ENCODE measurements at regions not wholly inside any gene's neighbourhood (a gene's known extent, or its start where the extent isn't known, plus 50 kb on each side); places are given as distances from the start of the nearest gene placed in this dataset.

DNA sequence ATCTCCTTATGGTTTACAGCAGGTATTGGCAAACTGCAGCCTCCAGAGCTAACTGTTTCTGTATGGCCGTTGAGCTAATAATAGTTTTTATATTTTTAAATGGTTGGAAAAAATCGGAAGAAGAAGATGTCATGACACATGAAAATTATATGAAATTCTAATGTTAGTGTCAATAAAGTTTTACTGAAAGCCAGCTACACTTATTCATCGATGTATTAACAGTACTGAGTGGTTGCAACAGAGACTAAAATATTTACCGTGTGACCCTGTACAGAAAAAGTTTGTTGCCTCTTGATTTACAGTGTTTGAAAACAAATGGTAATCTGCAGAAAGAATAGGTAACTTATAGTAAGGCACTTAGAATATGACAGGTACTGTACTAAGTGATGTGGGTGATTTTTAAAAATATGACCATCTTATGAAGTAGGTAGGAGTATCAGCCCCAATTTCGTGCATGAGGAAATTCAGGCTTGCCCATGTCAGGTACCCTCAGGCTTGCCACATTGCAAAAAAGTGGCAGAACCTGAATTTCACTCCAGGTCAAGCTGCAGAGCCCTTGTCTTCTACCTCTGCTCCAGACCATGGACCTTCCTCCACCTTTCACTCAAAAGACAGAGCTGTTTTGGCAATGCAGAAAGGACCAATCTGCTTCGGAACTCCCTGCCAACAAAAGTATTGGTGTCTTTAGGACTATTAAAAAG lies 311.9 kb upstream of the RUNX1 start:
- Histone ChIP-seq H3K4me2 (ENCODE audit: insufficient read depth, low read length) (no peak overlapping the region), H2AFZ (ENCODE audit: low read depth, low read length) (no peak overlapping the region), H3K27me3 (ENCODE audit: control insufficient read depth in 2 of 2, insufficient read depth in 2 of 2, low read length in 2 of 2) (no peaks in the 10 kb centered on the region), H3K9ac (replicated peaks; ENCODE audit: extremely low read depth, insufficient read depth, low read length) (no peak overlapping the region), H3K79me2 (ENCODE audit: control insufficient read depth, insufficient read depth, low read length) (no peaks in the 10 kb centered on the region), H3K4me1 (ENCODE audit: control insufficient read depth, extremely low read depth, insufficient read depth, low read length) (no peaks in the 10 kb centered on the region), H3K27ac (ENCODE audit: insufficient read depth, low read depth, low read length) (no peak overlapping the region), H3K9me1 (replicated peaks; ENCODE audit: control insufficient read depth, extremely low read depth, insufficient read depth, low read length) (no peaks in the 10 kb centered on the region), H3K9me3 (replicated peaks; ENCODE audit: control insufficient read depth, insufficient read depth, low read length) (no peaks in the 10 kb centered on the region), H4K20me1 (replicated peaks; ENCODE audit: control insufficient read depth, extremely low read depth, insufficient read depth, low read length) (no peaks in the 10 kb centered on the region), H3K36me3 (ENCODE audit: control insufficient read depth in 2 of 2, extremely low read depth in 1 of 2, insufficient read depth in 2 of 2, low read length in 2 of 2) (no peaks in the 10 kb centered on the region), H3K4me3 (replicated peaks in 1 of 3; ENCODE audit: insufficient read depth in 1 of 3, low read depth in 1 of 3, low read length in 3 of 3) (no peak overlapping the region)
- ChIA-PET POLR2A (no interaction called here), CTCF (interaction anchor here (1.1 to 1.5 kb wide), 2 partner anchors 15 to 309 kb away, joined by 3 read pairs; no protein-coding TSS in a partner anchor)
- DNase-seq (ENCODE audit: low read depth, low spot score) = no peak
- no peak for TF ChIP-seq FOS (IDR thresholded peaks at IDR 0.05; ENCODE audit: borderline replicate concordance, insufficient read depth, low read length)
- TF ChIP-seq, protein P1, sequence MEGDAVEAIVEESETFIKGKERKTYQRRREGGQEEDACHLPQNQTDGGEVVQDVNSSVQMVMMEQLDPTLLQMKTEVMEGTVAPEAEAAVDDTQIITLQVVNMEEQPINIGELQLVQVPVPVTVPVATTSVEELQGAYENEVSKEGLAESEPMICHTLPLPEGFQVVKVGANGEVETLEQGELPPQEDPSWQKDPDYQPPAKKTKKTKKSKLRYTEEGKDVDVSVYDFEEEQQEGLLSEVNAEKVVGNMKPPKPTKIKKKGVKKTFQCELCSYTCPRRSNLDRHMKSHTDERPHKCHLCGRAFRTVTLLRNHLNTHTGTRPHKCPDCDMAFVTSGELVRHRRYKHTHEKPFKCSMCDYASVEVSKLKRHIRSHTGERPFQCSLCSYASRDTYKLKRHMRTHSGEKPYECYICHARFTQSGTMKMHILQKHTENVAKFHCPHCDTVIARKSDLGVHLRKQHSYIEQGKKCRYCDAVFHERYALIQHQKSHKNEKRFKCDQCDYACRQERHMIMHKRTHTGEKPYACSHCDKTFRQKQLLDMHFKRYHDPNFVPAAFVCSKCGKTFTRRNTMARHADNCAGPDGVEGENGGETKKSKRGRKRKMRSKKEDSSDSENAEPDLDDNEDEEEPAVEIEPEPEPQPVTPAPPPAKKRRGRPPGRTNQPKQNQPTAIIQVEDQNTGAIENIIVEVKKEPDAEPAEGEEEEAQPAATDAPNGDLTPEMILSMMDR (IDR thresholded peaks at IDR 0.05; ENCODE audit: extremely low read depth in 1 of 2, insufficient read depth in 1 of 2, low read depth in 1 of 2, low read length in 2 of 2) = no peak
- TF ChIP-seq POLR2AphosphoS5 (IDR thresholded peaks at IDR 0.05; ENCODE audit: insufficient read depth, low read depth, low read length) = no peak
- no peak for TF ChIP-seq EZH2 (IDR thresholded peaks at IDR 0.05; ENCODE audit: borderline replicate concordance, low read depth, low read length, severe bottlenecking)
- TF ChIP-seq POLR2A (IDR thresholded peaks at IDR 0.05; ENCODE audit: low read depth, low read length) = no peak
- no peak for TF ChIP-seq MAX (IDR thresholded peaks at IDR 0.05; ENCODE audit: insufficient read depth, insufficient read length)
- no peak for TF ChIP-seq GATA2 (IDR thresholded peaks at IDR 0.05; ENCODE audit: insufficient read depth, insufficient read length, low read depth, low read length)
- intact Hi-C loops (cut with micrococcal nuclease) = no loop called here
- no TSS peak for BruUV-seq (replicated peaks)
- no peak for FAIRE-seq
- dilution Hi-C loops (cut with MboI; ENCODE audit: extremely low pct_ligation_motif_present, low sequenced_read_pairs) = no loop called here

All from endothelial cell of umbilical vein (primary cell).